ENCODE measurements at regions not wholly inside any gene's neighbourhood (a gene's known extent, or its start where the extent isn't known, plus 50 kb on each side); places are given as distances from the start of the nearest gene placed in this dataset.

DNA sequence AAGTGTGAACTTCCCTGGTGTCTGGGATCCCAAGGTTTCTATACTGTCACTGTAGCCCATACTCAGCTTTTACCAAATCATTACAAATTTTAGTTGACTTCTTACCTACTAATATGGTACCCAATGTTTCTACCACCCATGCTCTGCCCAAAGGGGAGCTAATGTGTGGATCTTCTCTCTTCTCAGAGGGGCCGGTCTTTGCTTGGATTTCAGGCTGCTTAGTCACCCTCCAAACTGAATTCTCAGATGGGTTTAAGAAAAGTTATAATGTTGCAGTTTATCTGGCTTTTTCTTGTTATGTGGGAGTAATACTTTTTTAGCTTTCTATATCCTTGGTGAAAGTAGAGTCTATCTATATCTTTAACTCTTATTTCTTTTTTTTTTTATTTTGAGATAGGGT is 67.1 kb upstream of the AKAP13 start:
- TF ChIP-seq, protein P1, sequence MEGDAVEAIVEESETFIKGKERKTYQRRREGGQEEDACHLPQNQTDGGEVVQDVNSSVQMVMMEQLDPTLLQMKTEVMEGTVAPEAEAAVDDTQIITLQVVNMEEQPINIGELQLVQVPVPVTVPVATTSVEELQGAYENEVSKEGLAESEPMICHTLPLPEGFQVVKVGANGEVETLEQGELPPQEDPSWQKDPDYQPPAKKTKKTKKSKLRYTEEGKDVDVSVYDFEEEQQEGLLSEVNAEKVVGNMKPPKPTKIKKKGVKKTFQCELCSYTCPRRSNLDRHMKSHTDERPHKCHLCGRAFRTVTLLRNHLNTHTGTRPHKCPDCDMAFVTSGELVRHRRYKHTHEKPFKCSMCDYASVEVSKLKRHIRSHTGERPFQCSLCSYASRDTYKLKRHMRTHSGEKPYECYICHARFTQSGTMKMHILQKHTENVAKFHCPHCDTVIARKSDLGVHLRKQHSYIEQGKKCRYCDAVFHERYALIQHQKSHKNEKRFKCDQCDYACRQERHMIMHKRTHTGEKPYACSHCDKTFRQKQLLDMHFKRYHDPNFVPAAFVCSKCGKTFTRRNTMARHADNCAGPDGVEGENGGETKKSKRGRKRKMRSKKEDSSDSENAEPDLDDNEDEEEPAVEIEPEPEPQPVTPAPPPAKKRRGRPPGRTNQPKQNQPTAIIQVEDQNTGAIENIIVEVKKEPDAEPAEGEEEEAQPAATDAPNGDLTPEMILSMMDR (IDR thresholded peaks at IDR 0.05) = no peak
- TF ChIP-seq ZFX (IDR thresholded peaks at IDR 0.05; ENCODE audit: borderline replicate concordance) = no peak
